Stimulated activated CD4-positive, alpha-beta T cell treated with anti-CD3 and anti-CD28 coated beads, Interleukin-2, amount 100 ng/mL, for 4 hours (primary cell): ENCODE measurements at regions not wholly inside any gene's neighbourhood (a gene's known extent, or its start where the extent isn't known, plus 50 kb on each side); places are given as distances from the start of the nearest gene placed in this dataset.

Experiments
- DNase-seq: peaks from one replicate; pipeline ENCODE4 v3.0.0-alpha.2; 2020; ENCODE audit warnings: low read depth

- DNase-seq: no peak
These were observed 231.2 kb upstream of the TPRG1 start for GRCh38 chr3:188940573-188940932.

- DNase-seq: no peak
These were observed 230.7 kb upstream of the TPRG1 start for GRCh38 chr3:188941103-188941502.

- DNase-seq: no peak
These were observed 229.6 kb upstream of the TPRG1 start for GRCh38 chr3:188942191-188942590.

GRCh38 chr3:188943591-188943990 lies 228.2 kb upstream of the TPRG1 start:
- DNase-seq: no peak

- no peak for DNase-seq
These were observed 227.7 kb upstream of the TPRG1 start for GRCh38 chr3:188944108-188944507.

- no peak for DNase-seq
These were observed 225.2 kb upstream of the TPRG1 start for GRCh38 chr3:188946351-188947240.

- DNase-seq: no peak
These were observed 224.1 kb upstream of the TPRG1 start for GRCh38 chr3:188947401-188948280.

- no peak for DNase-seq
These were observed 223.3 kb upstream of the TPRG1 start for GRCh38 chr3:188948281-188948996.

- no peak for DNase-seq
These were observed 222.8 kb upstream of the TPRG1 start for GRCh38 chr3:188948997-188949389.

GRCh38 chr3:188949456-188949855 lies 222.3 kb upstream of the TPRG1 start:
- DNase-seq: no peak

- no peak for DNase-seq
These were observed 221.8 kb upstream of the TPRG1 start for GRCh38 chr3:188949996-188950395.

GRCh38 chr3:188950832-188951489 lies 220.8 kb upstream of the TPRG1 start:
- peak; percentile 41 for DNase-seq

- no peak for DNase-seq
These were observed 220.0 kb upstream of the TPRG1 start for GRCh38 chr3:188951734-188952133.

- DNase-seq: peak; percentile 69
These were observed 217.1 kb upstream of the TPRG1 start for GRCh38 chr3:188954590-188955208.

GRCh38 chr3:188955919-188956318 lies 215.9 kb upstream of the TPRG1 start:
- DNase-seq: no peak

- no peak for DNase-seq
These were observed 214.8 kb upstream of the TPRG1 start for GRCh38 chr3:188956839-188957489.

GRCh38 chr3:188959013-188959412 lies 212.8 kb upstream of the TPRG1 start:
- no peak for DNase-seq

GRCh38 chr3:188962253-188963247 lies 209.2 kb upstream of the TPRG1 start:
- DNase-seq: no peak

- no peak for DNase-seq
These were observed 206.8 kb upstream of the TPRG1 start for GRCh38 chr3:188964957-188965356.

GRCh38 chr3:188972310-188972709 lies 199.5 kb upstream of the TPRG1 start:
- DNase-seq: no peak
